H1 (cell line): ENCODE measurements at regions not wholly inside any gene's neighbourhood (a gene's known extent, or its start where the extent isn't known, plus 50 kb on each side); places are given as distances from the start of the nearest gene placed in this dataset.

Source experiments
- CHD7 ChIP-seq: fragments of 300-600 bp; sonication (generic); IDR thresholded peaks from 2 replicates; pipeline ENCODE4 v1.7.1; 2012; ENCODE audit warnings: low read length, moderate library complexity, mild to moderate bottlenecking, inconsistent platforms; ENCODE audit not compliant: insufficient replicate concordance

- no peak for TF ChIP-seq CHD7
Measured at GRCh38 chr6:27141529-27142015, 105.9 kb upstream of the PRSS16 start (continued).
